H9 (cell line): ENCODE measurements at regions not wholly inside any gene's neighbourhood (a gene's known extent, or its start where the extent isn't known, plus 50 kb on each side); places are given as distances from the start of the nearest gene placed in this dataset.

Source experiments
- DNase-seq: peaks from one replicate; pipeline ENCODE4 v3.0.0-alpha.2; 2017
- H2AFZ ChIP-seq: one replicate; pipeline ENCODE4 v1.6.1; 2013; ENCODE audit warnings: mild to moderate bottlenecking, low read length, control low read depth, moderate library complexity
- H2AK5ac ChIP-seq: 2 replicates; pipeline ENCODE4 v1.6.1; 2013; ENCODE audit warnings: low read length, control low read depth, mixed read lengths; ENCODE audit not compliant: insufficient read length
- H2BK120ac ChIP-seq: one replicate; pipeline ENCODE4 v1.6.1; 2013; ENCODE audit warnings: low read depth, mild to moderate bottlenecking, low read length, control low read depth, inconsistent platforms; ENCODE audit not compliant: poor library complexity, severe bottlenecking
- H2BK12ac ChIP-seq: 2 replicates; pipeline ENCODE4 v1.6.1; 2013; ENCODE audit warnings: low read length, control low read depth, mixed read lengths, low read depth; ENCODE audit not compliant: insufficient read length
- H2BK15ac ChIP-seq: 2 replicates; pipeline ENCODE4 v1.6.1; 2013; ENCODE audit warnings: low read depth, low read length, control low read depth
- H2BK20ac ChIP-seq: one replicate; pipeline ENCODE4 v1.6.1; 2013; ENCODE audit warnings: low read depth, mild to moderate bottlenecking, low read length, control low read depth, inconsistent platforms; ENCODE audit not compliant: poor library complexity, severe bottlenecking
- H2BK5ac ChIP-seq: 2 replicates; pipeline ENCODE4 v1.6.1; 2013; ENCODE audit warnings: low read length, control low read depth, mixed read lengths; ENCODE audit not compliant: insufficient read length
- H3K14ac ChIP-seq: 2 replicates; pipeline ENCODE4 v1.6.1; 2013; ENCODE audit warnings: low read length, control low read depth; ENCODE audit not compliant: insufficient read depth
- H3K18ac ChIP-seq: 2 replicates; pipeline ENCODE4 v1.6.1; 2013; ENCODE audit warnings: low read depth, mild to moderate bottlenecking, mixed read lengths, low read length, control low read depth; ENCODE audit not compliant: insufficient read length
- H3K23ac ChIP-seq: 2 replicates; pipeline ENCODE4 v1.6.1; 2013; ENCODE audit warnings: low read length, control low read depth, mixed read lengths, low read depth; ENCODE audit not compliant: insufficient read length
- H3K23me2 ChIP-seq: 2 replicates; pipeline ENCODE4 v1.6.1; 2013; ENCODE audit warnings: low read depth, mild to moderate bottlenecking, mixed read lengths, low read length, control low read depth; ENCODE audit not compliant: insufficient read length, poor library complexity, severe bottlenecking
- H3K27ac ChIP-seq: 2 replicates; pipeline ENCODE4 v1.5.1; 2013; ENCODE audit warnings: low read length, control low read depth, mixed read lengths, low read depth; ENCODE audit not compliant: insufficient read length
- H3K27me3 ChIP-seq: 2 replicates; pipeline ENCODE4 v1.6.1; 2013; ENCODE audit warnings: low read length, control low read depth, inconsistent platforms; ENCODE audit not compliant: insufficient read depth
- H3K4ac ChIP-seq: 2 replicates; pipeline ENCODE4 v1.6.1; 2013; ENCODE audit warnings: low read depth, mild to moderate bottlenecking, control low read depth, inconsistent platforms, low read length, moderate library complexity
- H3K4me1 ChIP-seq: 2 replicates; pipeline ENCODE4 v1.6.1; 2013; ENCODE audit warnings: low read length, control low read depth, inconsistent platforms; ENCODE audit not compliant: insufficient read depth
- H3K4me2 ChIP-seq: 2 replicates; pipeline ENCODE4 v1.6.1; 2013; ENCODE audit warnings: low read length, control low read depth, mixed read lengths; ENCODE audit not compliant: insufficient read length, insufficient read depth
- H3K56ac ChIP-seq: 2 replicates; pipeline ENCODE4 v1.6.1; 2013; ENCODE audit warnings: low read depth, mild to moderate bottlenecking, mixed read lengths, low read length, control low read depth; ENCODE audit not compliant: insufficient read length
- H3K79me1 ChIP-seq: 2 replicates; pipeline ENCODE4 v1.6.1; 2013; ENCODE audit warnings: low read depth, mild to moderate bottlenecking, moderate library complexity, low read length, control low read depth, inconsistent platforms; ENCODE audit not compliant: insufficient read depth, poor library complexity, severe bottlenecking
- H3K79me2 ChIP-seq: 2 replicates; pipeline ENCODE4 v1.6.1; 2013; ENCODE audit warnings: low read length, control low read depth, inconsistent platforms; ENCODE audit not compliant: insufficient read depth
- H3K9ac ChIP-seq: 2 replicates; pipeline ENCODE4 v1.6.1; 2013; ENCODE audit warnings: low read length, control low read depth, mixed read lengths; ENCODE audit not compliant: insufficient read length; ENCODE audit errors: extremely low read depth
- H3K9me3 ChIP-seq: one replicate; pipeline ENCODE4 v1.6.1; 2013; ENCODE audit warnings: low read depth, low read length, inconsistent platforms; ENCODE audit not compliant: control insufficient read depth
- H3T11ph ChIP-seq: one replicate; pipeline ENCODE4 v1.6.1; 2013; ENCODE audit warnings: mild to moderate bottlenecking, low read length, control low read depth, inconsistent platforms
- H4K20me1 ChIP-seq: one replicate; pipeline ENCODE4 v1.6.1; 2013; ENCODE audit not compliant: control insufficient read depth, insufficient read length, insufficient read depth
- H4K5ac ChIP-seq: 2 replicates; pipeline ENCODE4 v1.6.1; 2013; ENCODE audit warnings: low read depth, mild to moderate bottlenecking, mixed read lengths, low read length, control low read depth; ENCODE audit not compliant: insufficient read length
- H4K8ac ChIP-seq: replicated peaks from 2 replicates; pipeline ENCODE4 v1.6.1; 2013; ENCODE audit warnings: low read length, control low read depth, mixed read lengths, low read depth; ENCODE audit not compliant: insufficient read length
- H4K91ac ChIP-seq: 2 replicates; pipeline ENCODE4 v1.6.1; 2013; ENCODE audit warnings: low read depth, mild to moderate bottlenecking, moderate library complexity, mixed read lengths, low read length, control low read depth; ENCODE audit not compliant: insufficient read length
- H3K27ac Mint-ChIP-seq, 3 experiments: 2 replicates in 2 of 3; 3 replicates in 1 of 3; pipeline ENCODE4 v1.8.0; 2020 to 2021; ENCODE audit warnings: mixed read lengths in 3 of 3, mild to moderate bottlenecking in 1 of 3, moderate library complexity in 1 of 3
- H3K27me3 Mint-ChIP-seq: 2 replicates; pipeline ENCODE4 v1.8.0; 2021; ENCODE audit warnings: low read depth, mild to moderate bottlenecking, moderate library complexity, mixed read lengths
- H3K36me3 Mint-ChIP-seq, 3 experiments: 2 replicates in 2 of 3; 3 replicates in 1 of 3; pipeline ENCODE4 v1.8.0; 2020 to 2021; ENCODE audit warnings: low read depth in 3 of 3, mixed read lengths in 3 of 3; ENCODE audit not compliant: insufficient read depth in 1 of 3
- H3K4me1 Mint-ChIP-seq, 2 experiments: 2 replicates each; pipeline ENCODE4 v1.8.0; 2020; ENCODE audit warnings: mixed read lengths in 2 of 2
- H3K4me3 Mint-ChIP-seq, 2 experiments: 2 replicates in 1 of 2; 3 replicates in 1 of 2; pipeline ENCODE4 v1.8.0; 2020 to 2021; ENCODE audit warnings: mild to moderate bottlenecking in 2 of 2, mixed read lengths in 2 of 2, moderate library complexity in 1 of 2
- H3K9me3 Mint-ChIP-seq, 2 experiments: 2 replicates in 1 of 2; 3 replicates in 1 of 2; pipeline ENCODE4 v1.8.0; 2020; ENCODE audit warnings: mild to moderate bottlenecking in 2 of 2, mixed read lengths in 2 of 2, moderate library complexity in 1 of 2
- WGBS: extraction: QIAGEN DNeasy Blood & Tissue Kit; methylation state at CpG from one replicate; pipeline ENCODE4 v1.1.7; 2013; ENCODE audit warnings: missing lambda C conversion rate, low lambda C conversion rate, mixed read lengths; ENCODE audit not compliant: insufficient read length; ENCODE audit errors: extremely low coverage; 5-methylcytosine and 5-hydroxymethylcytosine counted together
- TF ChIP-seq, protein P1 (sequence below): fragments of 200-600 bp; sonication (generic); conservative IDR thresholded peaks from 3 replicates; pipeline ENCODE4 v1.8.0; 2021; ENCODE audit warnings: antibody characterized with exemption, mild to moderate bottlenecking

DNA sequence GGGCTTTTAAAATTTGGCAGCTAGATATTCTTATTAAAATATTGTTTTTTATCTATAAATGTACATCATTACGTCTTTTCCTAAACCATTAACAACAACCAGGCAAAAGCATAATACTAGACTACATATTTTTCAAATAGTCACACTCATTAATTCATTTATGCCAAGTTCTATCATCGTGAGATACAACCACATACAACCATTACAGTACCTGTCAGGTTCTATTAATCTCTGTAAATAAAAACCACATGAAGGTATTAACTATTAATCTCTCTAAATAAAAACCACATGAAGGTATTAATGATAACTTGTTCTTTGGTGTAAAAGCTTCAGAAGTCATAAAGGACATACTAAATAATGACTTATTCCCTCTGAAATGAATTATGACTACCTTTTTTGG lies 432.7 kb downstream of the TMX3 start:
- no peak overlapping the region for H2BK20ac ChIP-seq
- no peak overlapping the region for H3K56ac ChIP-seq
- H3K23me2 ChIP-seq: no peaks in the 10 kb centered on the region
- TF ChIP-seq, protein P1, sequence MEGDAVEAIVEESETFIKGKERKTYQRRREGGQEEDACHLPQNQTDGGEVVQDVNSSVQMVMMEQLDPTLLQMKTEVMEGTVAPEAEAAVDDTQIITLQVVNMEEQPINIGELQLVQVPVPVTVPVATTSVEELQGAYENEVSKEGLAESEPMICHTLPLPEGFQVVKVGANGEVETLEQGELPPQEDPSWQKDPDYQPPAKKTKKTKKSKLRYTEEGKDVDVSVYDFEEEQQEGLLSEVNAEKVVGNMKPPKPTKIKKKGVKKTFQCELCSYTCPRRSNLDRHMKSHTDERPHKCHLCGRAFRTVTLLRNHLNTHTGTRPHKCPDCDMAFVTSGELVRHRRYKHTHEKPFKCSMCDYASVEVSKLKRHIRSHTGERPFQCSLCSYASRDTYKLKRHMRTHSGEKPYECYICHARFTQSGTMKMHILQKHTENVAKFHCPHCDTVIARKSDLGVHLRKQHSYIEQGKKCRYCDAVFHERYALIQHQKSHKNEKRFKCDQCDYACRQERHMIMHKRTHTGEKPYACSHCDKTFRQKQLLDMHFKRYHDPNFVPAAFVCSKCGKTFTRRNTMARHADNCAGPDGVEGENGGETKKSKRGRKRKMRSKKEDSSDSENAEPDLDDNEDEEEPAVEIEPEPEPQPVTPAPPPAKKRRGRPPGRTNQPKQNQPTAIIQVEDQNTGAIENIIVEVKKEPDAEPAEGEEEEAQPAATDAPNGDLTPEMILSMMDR: no peak
- H2BK15ac ChIP-seq: no peak overlapping the region
- H3K36me3 Mint-ChIP-seq: no peaks in the 10 kb centered on the region
- H3K9ac ChIP-seq: no peak overlapping the region
- no peak overlapping the region for H4K91ac ChIP-seq
- H3T11ph ChIP-seq: no peak overlapping the region
- H4K8ac ChIP-seq: no peak overlapping the region
- H3K4me3 Mint-ChIP-seq: no peak overlapping the region
- H2BK120ac ChIP-seq: no peak overlapping the region
- H2AFZ ChIP-seq: no peak overlapping the region
- no peaks in the 10 kb centered on the region for H3K79me2 ChIP-seq
- H3K4me2 ChIP-seq: no peak overlapping the region
- no peaks in the 10 kb centered on the region for H3K79me1 ChIP-seq
- no peak overlapping the region for H3K14ac ChIP-seq
- no peak overlapping the region for H2BK5ac ChIP-seq
- H3K27me3 ChIP-seq: no peaks in the 10 kb centered on the region
- no peak overlapping the region for H3K23ac ChIP-seq
- H3K4me1 Mint-ChIP-seq: no peaks in the 10 kb centered on the region
- H3K27ac Mint-ChIP-seq: no peak overlapping the region
- H4K5ac ChIP-seq: no peak overlapping the region
- no CpG with 5 or more reads among the region's 2 CpGs for whole genome bisulfite sequencing
- no peaks in the 10 kb centered on the region for H3K27me3 Mint-ChIP-seq
- no peak overlapping the region for H3K27ac ChIP-seq
- no peaks in the 10 kb centered on the region for H3K4me1 ChIP-seq
- H4K20me1 ChIP-seq: no peaks in the 10 kb centered on the region
- no peaks in the 10 kb centered on the region for H3K9me3 ChIP-seq
- H3K9me3 Mint-ChIP-seq: no peaks in the 10 kb centered on the region
- DNase-seq: no peak
- H3K18ac ChIP-seq: no peak overlapping the region
- no peak overlapping the region for H3K4ac ChIP-seq
- no peak overlapping the region for H2AK5ac ChIP-seq
- no peak overlapping the region for H2BK12ac ChIP-seq
